ENCODE measurements at regions not wholly inside any gene's neighbourhood (a gene's known extent, or its start where the extent isn't known, plus 50 kb on each side); places are given as distances from the start of the nearest gene placed in this dataset.
"Not testable (repeated sequence)": the region's sequence is repeated elsewhere in the genome, so short reads cannot be mapped to it uniquely, and the experiment has no call there.

- no peak for DNase-seq (ENCODE audit: low spot score)
These were observed 134.6 kb downstream of the TMEM121 start for GRCh38 chr14:105660816-105661531.

DNA sequence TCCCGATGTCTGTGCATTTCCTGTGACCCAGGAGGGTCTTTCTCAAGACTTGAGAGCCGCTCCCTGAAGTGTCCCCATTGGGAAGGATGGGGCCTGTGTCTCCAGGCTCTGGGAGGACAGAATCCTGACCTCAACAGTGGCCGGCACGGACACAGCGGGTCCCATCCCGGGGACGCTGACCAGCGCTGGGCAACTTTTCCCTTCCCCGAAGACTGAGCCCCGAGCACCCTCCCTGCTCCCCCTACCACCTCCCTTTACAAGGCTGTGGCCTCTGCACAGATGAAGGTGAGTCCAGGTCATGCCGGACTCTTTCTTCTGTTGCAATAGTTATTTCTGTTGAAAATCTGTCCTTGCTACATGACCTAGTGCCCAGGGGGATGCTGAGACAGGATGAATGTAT, 135.7 kb downstream of the TMEM121 start:
- not testable (repeated sequence) for DNase-seq (ENCODE audit: low spot score)

DNA sequence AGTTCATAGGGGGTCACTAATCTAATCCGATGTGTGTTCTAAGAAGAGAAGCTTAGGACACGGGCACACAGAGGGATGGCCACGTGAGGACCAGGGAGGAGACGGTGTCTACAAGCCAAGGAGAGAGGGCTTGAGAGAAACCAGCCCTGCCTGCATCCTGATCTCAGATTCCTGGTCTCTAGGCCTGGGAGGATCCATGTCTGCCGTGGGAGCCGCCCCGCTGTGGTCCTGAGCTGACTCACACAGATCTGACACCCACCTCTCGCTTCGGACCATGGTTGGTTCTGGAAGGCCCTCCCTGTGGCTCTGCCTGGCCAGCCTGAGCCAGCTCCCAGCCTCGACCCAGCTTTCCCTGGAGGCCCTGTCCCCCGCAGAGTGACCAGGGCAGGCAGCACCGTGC, 136.2 kb downstream of the TMEM121 start:
- DNase-seq (ENCODE audit: low spot score) = not testable (repeated sequence)

DNA sequence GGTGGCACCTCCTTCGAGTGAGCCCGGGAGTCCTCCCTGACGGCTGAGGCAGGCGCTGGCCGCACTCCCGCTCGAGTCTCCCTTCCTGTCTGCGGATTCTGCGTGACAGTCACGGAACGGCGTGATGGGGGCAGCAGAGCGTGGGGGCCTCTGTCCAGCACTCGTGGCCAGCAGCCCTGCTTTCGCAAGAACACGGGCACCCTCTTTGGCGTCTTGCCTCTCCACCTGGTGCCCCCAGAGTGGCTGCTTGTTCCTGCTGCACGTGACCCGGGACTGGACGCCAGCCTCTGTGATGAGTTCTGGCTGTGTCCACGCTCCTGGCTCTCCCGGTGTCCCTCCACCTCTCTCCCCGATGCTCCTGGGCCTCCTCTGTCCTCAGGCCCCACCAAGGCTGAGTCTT, 136.9 kb downstream of the TMEM121 start:
- DNase-seq (ENCODE audit: low spot score) = not testable (repeated sequence)

DNA sequence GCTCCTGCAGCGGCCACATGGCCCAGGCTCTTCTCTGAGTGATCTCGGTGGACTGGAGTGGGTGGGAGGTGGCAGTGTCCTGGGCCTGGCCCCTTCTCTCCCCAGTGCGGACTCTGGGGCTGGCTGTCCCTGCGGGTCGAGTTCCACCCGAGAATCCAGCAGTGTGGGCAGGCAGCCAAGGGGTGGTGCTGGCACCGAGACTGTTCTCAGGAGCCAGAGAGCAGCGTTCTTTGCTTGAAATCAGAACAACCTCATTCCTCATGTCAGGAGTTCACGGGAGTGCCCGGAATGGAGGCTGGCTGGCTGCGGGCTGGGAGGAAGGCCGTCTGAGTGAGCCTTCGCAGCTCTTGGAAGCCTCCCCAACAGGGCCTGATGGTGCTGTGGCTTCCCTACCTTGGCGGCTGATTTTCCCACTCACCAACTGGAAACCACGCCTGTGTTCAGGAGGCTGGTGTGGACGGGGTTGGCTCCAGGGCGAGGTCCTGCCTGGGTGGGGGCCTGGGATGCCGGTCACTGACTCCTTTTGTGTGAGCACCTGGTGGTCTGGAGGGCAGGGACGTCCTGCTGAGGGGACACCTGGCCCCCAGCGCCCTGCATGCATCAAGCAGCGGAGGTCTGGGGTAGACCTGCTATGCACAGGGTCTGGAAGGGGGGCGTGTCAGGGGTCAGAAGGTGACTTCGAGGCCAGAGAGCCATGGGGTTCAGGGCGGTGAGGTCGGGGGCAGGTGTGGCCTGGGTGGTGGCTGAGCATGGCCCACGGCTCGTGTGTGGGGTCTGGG, 137.6 kb downstream of the TMEM121 start:
- not testable (repeated sequence) for DNase-seq (ENCODE audit: low spot score)

DNA sequence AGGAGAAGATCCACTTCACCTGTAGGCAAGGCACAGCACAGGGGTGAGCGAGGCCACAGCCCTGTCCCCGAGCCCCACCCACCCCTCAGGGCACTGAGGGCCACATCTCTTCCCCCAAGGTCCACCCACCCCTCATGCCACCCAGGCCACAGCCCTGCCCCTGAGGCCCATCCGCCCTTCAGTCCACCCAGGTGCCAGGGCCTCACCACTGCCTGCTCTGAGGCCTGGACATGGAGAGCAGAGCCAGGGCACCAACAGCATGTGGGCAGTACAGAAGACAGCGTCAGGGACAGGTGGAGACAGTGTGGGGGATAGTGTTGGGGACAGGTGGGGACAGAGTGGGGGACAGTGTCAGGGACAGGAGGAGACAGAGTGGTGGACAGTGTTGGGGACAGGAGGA, 138.3 kb downstream of the TMEM121 start:
- no peak for DNase-seq (ENCODE audit: low spot score)

DNA sequence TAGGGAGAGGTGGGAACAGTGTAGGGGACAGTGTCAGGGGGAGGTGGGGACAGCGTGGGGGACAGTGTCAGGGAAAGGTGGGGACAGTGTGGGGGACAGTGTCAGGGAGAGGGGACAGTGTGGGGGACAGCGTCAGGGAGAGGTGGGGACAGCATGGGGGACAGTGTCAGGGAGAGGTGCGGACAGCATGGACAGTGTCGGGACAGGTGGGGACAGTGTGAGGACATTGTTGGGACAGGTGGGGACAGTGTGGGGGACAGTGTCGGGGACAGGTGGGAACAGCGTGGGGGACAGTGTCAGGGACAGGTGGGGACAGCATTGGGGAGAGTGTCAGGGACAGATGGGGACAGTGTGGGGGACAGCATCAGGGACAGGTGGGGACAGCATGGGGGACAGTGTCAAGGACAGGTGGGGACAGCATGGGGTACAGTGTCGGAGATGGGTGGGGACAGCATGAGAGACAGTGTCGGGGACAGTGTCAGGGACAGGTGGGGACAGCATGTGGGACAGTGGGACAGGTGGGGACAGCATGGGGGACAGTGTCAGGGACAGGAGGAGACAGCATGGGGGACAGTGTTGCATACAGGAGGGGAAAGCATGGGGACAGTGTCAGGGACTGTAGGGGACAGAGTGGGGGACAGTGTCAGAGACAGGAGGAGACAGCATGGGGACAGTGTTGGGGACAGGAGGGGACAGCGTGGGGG, 139.0 kb downstream of the TMEM121 start:
- DNase-seq (ENCODE audit: low spot score) = no peak

GRCh38 chr14:105665951-105666277, 139.5 kb downstream of the TMEM121 start:
- DNase-seq (ENCODE audit: low spot score) = no peak

DNA sequence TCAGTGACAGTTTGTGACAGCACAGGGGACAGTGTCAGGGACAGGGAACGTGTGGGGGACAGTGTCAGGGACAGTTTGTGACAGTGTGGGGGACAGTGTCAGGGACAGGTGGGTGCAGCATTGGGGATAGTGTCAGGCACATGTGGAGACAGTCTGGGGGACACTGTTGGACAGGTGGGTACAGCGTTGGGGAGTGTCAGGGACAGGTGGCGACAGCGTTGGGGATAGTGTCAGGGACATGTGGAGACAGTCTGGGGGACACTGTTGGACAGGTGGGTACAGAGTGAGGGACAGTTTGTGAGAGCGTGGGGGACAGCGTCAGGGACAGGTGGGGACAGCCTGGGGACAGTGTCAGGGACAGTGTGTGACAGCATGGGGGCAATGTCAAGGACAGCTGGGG, 140.0 kb downstream of the TMEM121 start:
- no peak for DNase-seq (ENCODE audit: low spot score)

GRCh38 chr14:105666991-105667662, 140.7 kb downstream of the TMEM121 start:
- not testable (repeated sequence) for DNase-seq (ENCODE audit: low spot score)

DNA sequence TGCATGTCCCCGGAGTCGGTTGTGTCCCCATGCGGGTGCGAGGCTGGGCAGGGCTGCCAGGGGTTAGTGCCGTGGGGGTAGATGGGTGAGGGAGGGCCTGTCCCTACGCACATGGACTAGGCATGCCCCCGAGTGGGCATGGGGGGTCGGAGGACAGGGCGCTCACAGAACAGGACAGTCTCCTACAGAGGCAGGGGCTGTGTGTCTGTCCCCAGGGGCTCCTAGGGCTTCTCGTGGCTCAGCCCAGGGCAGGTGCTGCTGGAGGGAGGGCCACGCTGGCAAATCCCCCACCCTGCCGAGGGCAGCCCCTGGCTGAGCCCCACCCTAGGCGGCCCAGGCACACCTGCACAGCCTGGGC, 141.3 kb downstream of the TMEM121 start:
- DNase-seq (ENCODE audit: low spot score) = not testable (repeated sequence)

DNA sequence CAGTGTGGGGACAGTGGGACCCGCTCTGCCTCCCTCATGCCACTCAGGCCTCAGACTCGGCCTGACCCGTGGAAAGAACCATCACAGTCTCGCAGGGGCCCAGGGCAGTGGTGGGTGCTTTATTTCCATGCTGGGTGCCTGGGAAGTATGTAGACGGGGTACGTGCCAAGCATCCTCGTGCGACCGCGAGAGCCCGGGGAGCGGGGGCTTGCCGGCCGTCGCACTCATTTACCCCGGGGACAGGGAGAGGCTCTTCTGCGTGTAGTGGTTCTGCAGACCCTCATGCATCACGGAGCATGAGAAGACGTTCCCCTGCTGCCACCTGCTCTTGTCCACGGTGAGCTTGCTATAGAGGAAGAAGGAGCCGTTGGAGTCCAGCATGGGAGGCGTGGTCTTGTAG, 141.6 kb downstream of the TMEM121 start:
- not testable (repeated sequence) for DNase-seq (ENCODE audit: low spot score)

DNA sequence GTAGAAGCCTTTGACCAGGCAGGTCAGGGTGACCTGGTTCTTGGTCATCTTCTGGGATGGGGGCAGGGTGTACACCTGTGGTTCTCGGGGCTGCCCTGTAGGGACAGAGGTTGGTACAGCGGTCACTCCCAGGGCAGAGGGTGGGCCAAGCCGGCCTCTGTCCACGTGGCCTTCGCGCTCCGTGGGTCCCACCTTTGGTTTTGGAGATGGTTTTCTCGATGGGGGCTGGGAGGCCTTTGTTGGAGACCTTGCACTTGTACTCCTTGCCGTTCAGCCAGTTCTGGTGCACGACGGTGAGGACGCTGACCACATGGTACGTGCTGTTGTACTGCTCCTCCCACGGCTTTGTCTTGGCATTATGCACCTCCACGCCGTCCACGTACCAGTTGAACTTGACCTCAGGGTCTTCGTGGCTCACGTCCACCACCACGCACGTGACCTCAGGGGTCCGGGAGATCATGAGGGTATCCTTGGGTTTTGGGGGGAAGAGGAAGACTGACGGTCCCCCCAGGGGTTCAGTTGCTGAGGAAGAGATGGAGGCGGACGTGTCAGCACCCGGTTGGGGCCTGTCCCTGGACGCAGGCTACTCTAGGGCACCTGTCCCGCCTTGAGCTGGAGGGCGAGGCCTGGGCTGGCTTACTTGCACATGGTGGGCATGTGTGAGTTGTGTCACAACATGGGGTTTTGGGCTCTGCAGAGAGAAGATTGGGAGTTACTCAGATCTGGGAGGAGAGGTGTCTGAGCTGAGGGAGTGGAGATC, 142.3 kb downstream of the TMEM121 start:
- DNase-seq (ENCODE audit: low spot score) = not testable (repeated sequence)

GRCh38 chr14:105669231-105669610, 142.8 kb downstream of the TMEM121 start:
- DNase-seq (ENCODE audit: low spot score) = not testable (repeated sequence)

- not testable (repeated sequence) for DNase-seq (ENCODE audit: low spot score)
These were observed 143.3 kb downstream of the TMEM121 start for GRCh38 chr14:105669646-105670045.

DNA sequence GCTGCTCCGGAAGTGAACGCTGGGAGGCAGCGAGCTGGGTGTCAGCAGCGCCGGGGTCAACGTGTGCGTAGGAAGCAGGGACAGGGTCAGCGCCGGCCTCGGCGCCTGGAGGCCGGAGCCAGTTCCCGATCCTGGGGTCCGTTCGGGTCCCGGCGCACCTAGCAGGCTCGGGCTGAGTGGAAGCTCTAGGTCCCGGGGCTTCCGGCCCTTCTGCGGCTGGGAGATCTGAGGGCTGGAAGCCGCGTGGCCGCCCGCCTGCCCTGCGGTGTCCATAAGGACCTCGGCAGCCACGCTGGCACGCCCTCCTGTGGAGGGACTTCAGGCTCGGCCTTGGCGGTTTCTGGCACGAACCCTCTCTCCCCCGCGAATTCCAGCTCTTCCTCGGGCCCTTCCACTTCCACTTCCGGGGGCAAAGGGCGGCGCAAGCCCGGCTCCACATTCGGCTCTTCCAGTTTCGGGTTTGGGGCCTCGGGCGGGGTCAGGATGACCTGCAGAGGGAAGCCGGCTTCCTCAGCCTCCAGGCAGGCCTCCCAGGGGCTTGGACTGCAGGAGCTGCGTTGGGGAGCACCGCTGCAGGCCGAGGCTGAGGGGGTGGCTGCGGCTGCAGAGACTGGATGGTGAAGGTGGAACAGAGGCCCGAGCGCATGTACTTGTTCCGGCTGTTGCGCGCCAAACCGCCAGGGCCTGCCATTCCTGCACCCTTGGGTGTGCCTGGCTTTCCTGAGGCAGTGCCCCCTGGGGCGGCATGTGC, 146.2 kb downstream of the TMEM121 start:
- not testable (repeated sequence) for DNase-seq (ENCODE audit: low spot score)

DNA sequence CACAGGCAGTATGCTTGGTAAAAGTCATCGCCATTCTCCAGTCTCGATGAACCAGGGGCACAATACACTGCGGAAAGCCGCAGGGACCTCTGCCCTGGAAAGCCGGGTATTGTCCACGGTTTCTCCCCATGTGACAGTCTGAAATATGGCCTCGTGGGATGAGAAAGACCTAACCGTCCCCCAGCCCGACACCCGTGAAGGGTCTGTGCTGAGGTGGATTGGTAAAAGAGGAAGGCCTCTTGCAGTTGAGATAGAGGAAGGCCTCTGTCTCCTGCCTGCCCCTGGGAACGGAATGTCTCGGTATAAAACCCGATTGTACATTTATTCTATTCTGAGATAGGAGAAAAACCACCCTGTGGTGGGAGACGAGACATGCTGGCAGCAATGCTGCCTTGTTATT, 149.1 kb downstream of the TMEM121 start:
- not testable (repeated sequence) for DNase-seq (ENCODE audit: low spot score)

DNA sequence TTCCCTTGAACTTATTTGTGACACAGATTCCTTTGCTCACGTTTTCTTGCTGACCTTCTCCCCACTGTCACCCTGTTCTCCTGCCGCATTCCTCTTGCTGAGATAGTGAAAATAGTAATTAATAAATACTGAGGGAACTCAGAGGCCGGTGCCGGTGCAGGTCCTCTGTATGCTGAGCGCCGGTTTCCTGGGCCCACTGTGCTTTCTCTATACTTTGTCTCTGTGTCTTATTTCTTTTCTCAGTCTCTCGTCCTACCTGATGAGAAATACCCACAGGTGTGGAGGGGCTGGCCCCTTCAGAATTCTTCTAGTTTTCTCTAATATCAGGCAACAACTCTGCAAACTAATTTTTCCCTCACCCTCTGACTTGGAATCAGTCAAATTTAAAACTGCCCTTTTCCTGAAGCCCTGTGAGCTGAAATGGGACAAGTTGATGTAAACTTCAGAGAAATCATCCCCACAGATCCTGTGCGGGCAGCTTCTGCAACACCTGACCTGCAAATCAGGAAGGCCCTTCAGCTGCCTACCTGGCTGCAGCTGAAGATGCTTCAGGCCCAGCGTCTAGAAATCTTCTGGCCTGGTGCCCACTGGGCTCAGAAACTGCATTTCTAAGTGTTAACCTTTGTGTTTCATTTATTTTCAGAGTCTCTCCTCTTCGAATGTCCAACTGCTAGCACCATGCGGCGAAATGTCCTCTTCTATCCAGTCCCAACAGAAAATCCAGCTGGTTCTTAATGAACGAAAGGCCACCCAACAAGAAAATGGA, 149.7 kb downstream of the TMEM121 start:
- not testable (repeated sequence) for DNase-seq (ENCODE audit: low spot score)

- not testable (repeated sequence) for DNase-seq (ENCODE audit: low spot score)
These were observed 151.7 kb downstream of the TMEM121 start for GRCh38 chr14:105678057-105678456.
